Type B pancreatic cell (in vitro differentiated cells): ENCODE measurements at regions not wholly inside any gene's neighbourhood (a gene's known extent, or its start where the extent isn't known, plus 50 kb on each side); places are given as distances from the start of the nearest gene placed in this dataset.

Experiments
- DNase-seq: peaks from one replicate; pipeline ENCODE4 v3.0.0; 2021; ENCODE audit warnings: mixed read lengths; ENCODE audit not compliant: unreplicated experiment; ENCODE audit errors: extremely low spot score
- H3K27ac Mint-ChIP-seq: 2 replicates; pipeline ENCODE4 v1.8.0; 2021; ENCODE audit warnings: mild to moderate bottlenecking, mixed read lengths
- H3K27me3 Mint-ChIP-seq: 2 replicates; pipeline ENCODE4 v1.8.0; 2021; ENCODE audit warnings: mixed read lengths
- H3K36me3 Mint-ChIP-seq: 2 replicates; pipeline ENCODE4 v1.8.0; 2021; ENCODE audit warnings: mixed read lengths
- H3K4me1 Mint-ChIP-seq: one replicate; pipeline ENCODE4 v1.8.0; 2021; ENCODE audit warnings: mixed read lengths; ENCODE audit not compliant: unreplicated experiment
- H3K4me3 Mint-ChIP-seq: 2 replicates; pipeline ENCODE4 v1.8.0; 2021; ENCODE audit warnings: mild to moderate bottlenecking, mixed read lengths
- H3K9me3 Mint-ChIP-seq: 2 replicates; pipeline ENCODE4 v1.8.0; 2021; ENCODE audit warnings: mixed read lengths
- TF ChIP-seq, protein P1 (sequence below): fragments of 200-600 bp; sonication (generic); conservative IDR thresholded peaks from 2 replicates; pipeline ENCODE4 v1.5.0; 2021; ENCODE audit warnings: antibody characterized with exemption, mild to moderate bottlenecking

DNA sequence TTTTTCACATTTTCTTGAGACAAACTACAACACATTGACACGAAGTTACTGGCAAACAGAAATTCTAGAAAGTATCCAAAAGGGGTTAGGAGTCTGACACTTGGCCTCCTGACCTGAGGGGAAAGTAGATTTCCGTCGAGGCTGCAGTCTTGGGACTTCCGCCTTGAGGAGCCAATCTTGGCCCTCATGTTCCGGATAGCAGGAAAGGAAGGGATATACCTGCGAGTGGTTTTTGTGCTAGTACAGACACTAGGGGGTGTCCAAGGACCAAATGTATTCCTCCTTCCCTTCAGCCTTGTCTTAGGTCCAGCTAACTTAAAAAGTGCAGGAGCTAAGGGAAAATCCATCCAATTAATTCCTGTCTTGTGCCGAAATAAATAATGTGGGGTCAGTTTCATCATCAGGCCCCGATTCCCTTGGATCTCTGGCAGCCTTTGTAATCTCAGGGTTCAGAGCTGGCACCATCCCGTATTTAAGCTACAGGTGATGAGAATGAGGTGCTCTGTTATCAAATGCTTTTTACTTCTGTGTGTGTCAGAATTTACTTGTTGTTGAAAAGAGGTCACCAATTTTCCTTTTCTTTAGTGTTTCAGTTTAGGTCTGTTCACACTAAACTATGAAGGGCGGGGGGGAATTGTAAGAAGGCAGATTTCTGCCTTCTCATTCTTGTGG lies 330.2 kb upstream of the FANCL start:
- H3K27ac Mint-ChIP-seq: no peak overlapping the region
- no peaks in the 10 kb centered on the region for H3K36me3 Mint-ChIP-seq
- H3K4me3 Mint-ChIP-seq: no peak overlapping the region
- peaks cover 13% of the 10 kb centered on the region for H3K4me1 Mint-ChIP-seq
- H3K9me3 Mint-ChIP-seq: no peaks in the 10 kb centered on the region
- DNase-seq: no peak
- TF ChIP-seq, protein P1, sequence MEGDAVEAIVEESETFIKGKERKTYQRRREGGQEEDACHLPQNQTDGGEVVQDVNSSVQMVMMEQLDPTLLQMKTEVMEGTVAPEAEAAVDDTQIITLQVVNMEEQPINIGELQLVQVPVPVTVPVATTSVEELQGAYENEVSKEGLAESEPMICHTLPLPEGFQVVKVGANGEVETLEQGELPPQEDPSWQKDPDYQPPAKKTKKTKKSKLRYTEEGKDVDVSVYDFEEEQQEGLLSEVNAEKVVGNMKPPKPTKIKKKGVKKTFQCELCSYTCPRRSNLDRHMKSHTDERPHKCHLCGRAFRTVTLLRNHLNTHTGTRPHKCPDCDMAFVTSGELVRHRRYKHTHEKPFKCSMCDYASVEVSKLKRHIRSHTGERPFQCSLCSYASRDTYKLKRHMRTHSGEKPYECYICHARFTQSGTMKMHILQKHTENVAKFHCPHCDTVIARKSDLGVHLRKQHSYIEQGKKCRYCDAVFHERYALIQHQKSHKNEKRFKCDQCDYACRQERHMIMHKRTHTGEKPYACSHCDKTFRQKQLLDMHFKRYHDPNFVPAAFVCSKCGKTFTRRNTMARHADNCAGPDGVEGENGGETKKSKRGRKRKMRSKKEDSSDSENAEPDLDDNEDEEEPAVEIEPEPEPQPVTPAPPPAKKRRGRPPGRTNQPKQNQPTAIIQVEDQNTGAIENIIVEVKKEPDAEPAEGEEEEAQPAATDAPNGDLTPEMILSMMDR: peak; percentile 80
- no peaks in the 10 kb centered on the region for H3K27me3 Mint-ChIP-seq

DNA sequence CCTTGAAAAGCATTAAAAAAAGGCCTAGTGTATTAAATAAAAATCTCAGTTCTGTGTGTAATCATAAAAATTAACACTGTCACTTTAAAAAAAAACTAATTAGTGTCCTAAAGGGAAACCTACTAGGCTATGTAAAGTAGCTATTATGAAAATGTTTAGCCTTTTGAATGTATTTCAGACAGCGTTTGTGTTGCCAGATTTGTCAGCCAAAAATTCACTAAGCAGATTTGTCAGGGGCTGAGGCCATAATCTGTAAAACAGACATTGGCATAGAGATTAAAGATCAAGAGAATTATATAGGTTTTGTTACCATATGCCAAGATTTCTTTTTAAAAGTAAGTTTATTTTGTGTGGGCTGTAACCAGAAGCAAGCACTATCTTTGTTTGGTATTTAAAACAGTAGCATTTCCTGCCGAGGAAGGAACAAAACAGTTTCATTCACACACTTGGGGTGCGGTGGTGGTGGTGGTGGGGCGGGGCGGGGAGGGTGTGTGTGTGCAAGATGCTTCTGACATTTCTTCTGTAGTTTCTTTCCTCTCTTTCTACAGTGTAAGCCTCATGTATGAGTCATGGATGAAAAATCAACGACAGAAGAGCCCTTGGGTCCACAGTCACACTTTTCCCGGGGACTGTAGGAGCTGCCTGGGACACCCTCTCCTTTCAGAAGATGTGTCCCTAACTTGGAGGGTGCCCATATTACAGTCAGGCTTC lies 328.5 kb upstream of the FANCL start:
- DNase-seq: no peak
- H3K27ac Mint-ChIP-seq: no peak overlapping the region

DNA sequence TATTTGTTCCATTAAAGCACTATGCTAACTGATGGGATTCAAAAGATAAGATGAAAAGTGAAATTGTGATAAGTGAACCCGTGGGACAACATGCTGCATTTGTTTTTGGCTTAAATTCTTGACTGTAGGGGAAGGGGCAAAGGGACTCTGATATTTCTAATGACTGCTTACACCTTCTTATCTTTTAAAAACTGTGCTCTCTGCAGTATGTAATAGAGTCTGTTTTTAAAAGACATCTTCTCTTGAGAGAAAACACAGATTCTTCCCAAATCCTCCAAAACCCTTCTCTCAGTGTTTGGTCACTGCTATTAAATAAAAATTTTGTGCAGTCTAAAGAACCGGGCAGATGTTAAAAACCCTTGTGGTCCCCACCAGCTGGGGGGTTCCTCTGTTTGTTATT lies 327.8 kb upstream of the FANCL start:
- Mint-ChIP-seq H3K4me1 (peaks cover 13% of the 10 kb centered on the region), H3K27me3 (no peaks in the 10 kb centered on the region), H3K27ac (no peak overlapping the region)

More for the DNA sequence above, 328.5 kb upstream of the FANCL start:
- no peaks in the 10 kb centered on the region for H3K9me3 Mint-ChIP-seq
- no peaks in the 10 kb centered on the region for H3K27me3 Mint-ChIP-seq
- TF ChIP-seq, protein P1: no peak
- H3K4me3 Mint-ChIP-seq: no peak overlapping the region
- H3K36me3 Mint-ChIP-seq: no peaks in the 10 kb centered on the region
- H3K4me1 Mint-ChIP-seq: peaks cover 13% of the 10 kb centered on the region

DNA sequence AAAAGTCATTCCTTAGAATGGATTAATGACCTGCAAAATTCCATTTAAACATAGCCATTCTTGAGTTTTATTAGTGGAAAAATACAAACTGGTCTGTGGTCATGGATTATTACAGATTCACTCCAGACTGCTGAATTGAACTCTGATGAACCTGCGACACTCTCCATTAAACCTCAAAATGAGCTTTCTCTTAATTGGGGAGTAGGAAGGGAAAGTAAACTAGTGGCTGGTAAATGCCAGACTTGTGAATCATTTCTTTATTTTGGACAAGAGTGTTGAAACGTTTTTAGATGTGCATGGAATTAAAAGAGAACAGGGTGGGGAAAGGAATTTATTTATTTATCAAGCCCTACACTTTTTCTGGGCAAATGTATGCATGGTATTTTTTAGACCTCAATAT lies 321.2 kb upstream of the FANCL start:
- no peaks in the 10 kb centered on the region for H3K4me1 Mint-ChIP-seq
- no peak for DNase-seq
- H3K27me3 Mint-ChIP-seq: no peaks in the 10 kb centered on the region
- no peaks in the 10 kb centered on the region for H3K9me3 Mint-ChIP-seq
- no peaks in the 10 kb centered on the region for H3K36me3 Mint-ChIP-seq
- no peak overlapping the region for H3K4me3 Mint-ChIP-seq
- TF ChIP-seq, protein P1: no peak
- H3K27ac Mint-ChIP-seq: no peak overlapping the region

More for the DNA sequence above, 327.8 kb upstream of the FANCL start:
- no peak overlapping the region for H3K4me3 Mint-ChIP-seq
- DNase-seq: no peak
- no peaks in the 10 kb centered on the region for H3K9me3 Mint-ChIP-seq
- TF ChIP-seq, protein P1: no peak
- H3K36me3 Mint-ChIP-seq: no peaks in the 10 kb centered on the region

DNA sequence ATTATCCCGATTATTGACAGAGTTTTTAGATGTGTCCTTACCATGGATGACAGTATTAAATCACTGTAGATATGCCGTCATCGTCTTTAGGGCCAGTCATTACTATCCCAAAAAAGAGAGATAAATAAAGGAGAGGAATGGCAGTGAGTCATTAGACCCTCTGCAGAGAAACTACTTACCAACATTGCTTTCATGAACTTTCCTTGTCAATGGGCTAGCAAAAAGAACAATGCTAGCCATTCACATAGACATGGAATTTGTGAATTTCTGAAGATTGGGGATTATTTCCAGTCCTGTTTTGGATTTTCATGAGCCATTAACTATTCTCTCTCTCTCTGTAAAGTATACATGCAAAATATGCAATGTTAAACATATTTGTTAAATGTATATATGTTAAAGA lies 319.4 kb upstream of the FANCL start:
- no peak for DNase-seq
- H3K4me3 Mint-ChIP-seq: no peak overlapping the region
- no peaks in the 10 kb centered on the region for H3K36me3 Mint-ChIP-seq
- H3K27me3 Mint-ChIP-seq: peaks cover 4% of the 10 kb centered on the region
- no peaks in the 10 kb centered on the region for H3K4me1 Mint-ChIP-seq
- TF ChIP-seq, protein P1: no peak
- H3K27ac Mint-ChIP-seq: no peak overlapping the region
- H3K9me3 Mint-ChIP-seq: no peaks in the 10 kb centered on the region
